HepG2 (cell line): ENCODE measurements at regions not wholly inside any gene's neighbourhood (a gene's known extent, or its start where the extent isn't known, plus 50 kb on each side); places are given as distances from the start of the nearest gene placed in this dataset.
A peak's percentile ranks its signal among the peaks of the same experiment; 100 is the strongest.

ENCODE experiments used
- ATAC-seq: fragments of 200-7000 bp; cut with Tn5 transposase; 3 replicates; pipeline ENCODE4 v1.9.1; 2020; ENCODE audit warnings: mild to moderate bottlenecking, moderate library complexity
- BruUV-seq: library from RNA; stranded (reverse); fragments of 400-500 nt; replicated peaks from 2 replicates; lab custom pipeline; 2021; lab: Mats Ljungman, UMichigan
- CTCF ChIA-PET: fragments of 300-600 bp; formaldehyde crosslinking; extraction: SDS; loops from one replicate; lab custom pipeline; 2021; ENCODE audit warnings: low total read pairs, inconsistent platforms, low intra/inter-chr PET ratio; lab: Yijun Ruan, JAX
- POLR2A ChIA-PET: fragments of 350-600 bp; sonication (Branson Sonifier 250); formaldehyde crosslinking; loops from one replicate; lab custom pipeline; 2020; ENCODE audit warnings: antibody characterized with exemption, inconsistent platforms; lab: Yijun Ruan, JAX
- DNase-seq: peaks from one replicate; pipeline ENCODE4 v3.0.0-alpha.2; 2015; ENCODE audit warnings: low spot score
- FAIRE-seq: peaks from 3 replicates; lab custom pipeline; 2011; peaks lifted over from hg19 to GRCh38; lab: Jason Lieb, UNC
- H2AFZ ChIP-seq: one replicate; pipeline ENCODE4 v1.6.1; 2011; ENCODE audit warnings: low read length, inconsistent platforms
- H3K27ac ChIP-seq: fragments of 300-600 bp; 3 replicates; pipeline ENCODE4 v1.8.0; 2011; ENCODE audit warnings: mixed run types, mild to moderate bottlenecking, mixed read lengths, low read length, inconsistent platforms; ENCODE audit not compliant: insufficient read depth; ENCODE audit errors: extremely low read length
- H3K27me3 ChIP-seq, 2 experiments: fragments of 200-600 bp in 1 of 2; 2 replicates in 1 of 2; 3 replicates in 1 of 2; pipeline versions ENCODE4 v1.6.0 to v1.8.0; 2011; ENCODE audit warnings: low read length in 2 of 2, mild to moderate bottlenecking in 2 of 2, moderate library complexity in 2 of 2, inconsistent platforms in 1 of 2; ENCODE audit not compliant: insufficient read depth in 2 of 2, control insufficient read depth in 1 of 2
- H3K36me3 ChIP-seq, 2 experiments: fragments of 200-600 bp in 1 of 2; replicated peaks in 1 of 2; 2 replicates in 1 of 2; 3 replicates in 1 of 2; pipeline versions ENCODE4 v1.5.1 to v1.8.0; 2011; ENCODE audit warnings: low read length in 2 of 2, inconsistent platforms in 1 of 2; ENCODE audit not compliant: insufficient read depth in 2 of 2, control insufficient read depth in 1 of 2
- H3K4me1 ChIP-seq: 2 replicates; pipeline ENCODE4 v1.5.1; 2012; ENCODE audit warnings: low read length, inconsistent platforms; ENCODE audit not compliant: insufficient read depth
- H3K4me2 ChIP-seq: 2 replicates; pipeline ENCODE4 v1.6.0; 2011; ENCODE audit warnings: low read depth, low read length, inconsistent platforms
- H3K4me3 ChIP-seq, 3 experiments: fragments of 200-600 bp in 1 of 3; sonication (generic), shearing (Covaris generic) in 1 of 3; replicated peaks in 1 of 3; 2 replicates each; pipeline ENCODE4 v1.5.1; 2011 to 2016; ENCODE audit warnings: low read length in 3 of 3, inconsistent platforms in 2 of 3, low read depth in 2 of 3, mild to moderate bottlenecking in 2 of 3, control low read depth in 1 of 3, mixed read lengths in 1 of 3; ENCODE audit not compliant: insufficient read depth in 1 of 3
- H3K79me2 ChIP-seq: one replicate; pipeline ENCODE4 v1.6.1; 2011; ENCODE audit warnings: low read length, inconsistent platforms; ENCODE audit not compliant: insufficient read depth
- H3K9ac ChIP-seq: 2 replicates; pipeline ENCODE4 v1.6.0; 2011; ENCODE audit warnings: mild to moderate bottlenecking, low read depth, low read length, inconsistent platforms; ENCODE audit not compliant: insufficient read depth
- H3K9me3 ChIP-seq: 2 replicates; pipeline ENCODE4 v1.5.1; 2012; ENCODE audit warnings: mild to moderate bottlenecking, low read length
- H4K20me1 ChIP-seq: 2 replicates; pipeline ENCODE4 v1.6.0; 2011; ENCODE audit warnings: inconsistent platforms, mild to moderate bottlenecking, low read length, moderate library complexity; ENCODE audit not compliant: insufficient read depth
- FIP1L1 ChIP-seq: fragments of 200-400 bp; formaldehyde crosslinking; IDR thresholded peaks from 2 replicates; pipeline ENCODE4 v1.6.1; 2018; ENCODE audit warnings: low read depth, mild to moderate bottlenecking, low read length, moderate library complexity, borderline replicate concordance; ENCODE audit not compliant: insufficient read depth
- SP140L ChIP-seq: sonication (generic); formaldehyde crosslinking; IDR thresholded peaks from 2 replicates; pipeline ENCODE4 v1.4.0; 2020; ENCODE audit warnings: missing genetic modification reagents, borderline replicate concordance
- ZNF263 ChIP-seq: sonication (generic); formaldehyde crosslinking; IDR thresholded peaks from 2 replicates; pipeline ENCODE4 v1.4.0; 2020; ENCODE audit warnings: missing genetic modification reagents
- ZNF547 ChIP-seq: sonication (generic); formaldehyde crosslinking; IDR thresholded peaks from 2 replicates; pipeline ENCODE4 v1.5.1; 2020; ENCODE audit warnings: mild to moderate bottlenecking, missing genetic modification reagents
- WGBS: methylation state at CpG from one replicate; pipeline ENCODE4 v1.1.6; 2017; ENCODE audit warnings: low lambda C conversion rate; 5-methylcytosine and 5-hydroxymethylcytosine counted together
- in situ Hi-C: cut with HindIII; loops from 2 replicates; pipeline ENCODE4 v1.10.0; 2017; ENCODE audit warnings: low pct_unique_long_range_greater_than_20kb; ENCODE audit not compliant: extremely low pct_ligation_motif_present
- intact Hi-C: fragments of 100-400 bp; cut with micrococcal nuclease; formaldehyde crosslinking; loops from one replicate; pipeline ENCODE4 v1.10.0; 2022; ENCODE audit not compliant: unreplicated experiment
- TF ChIP-seq, protein P1 (sequence below): fragments of 450-650 bp; IDR thresholded peaks from 2 replicates; pipeline ENCODE4 v1.6.1; 2016
- TF ChIP-seq, protein P2 (sequence below): sonication (generic); formaldehyde crosslinking; IDR thresholded peaks from 2 replicates; pipeline ENCODE4 v1.5.0; 2020; ENCODE audit warnings: missing genetic modification reagents

DNA sequence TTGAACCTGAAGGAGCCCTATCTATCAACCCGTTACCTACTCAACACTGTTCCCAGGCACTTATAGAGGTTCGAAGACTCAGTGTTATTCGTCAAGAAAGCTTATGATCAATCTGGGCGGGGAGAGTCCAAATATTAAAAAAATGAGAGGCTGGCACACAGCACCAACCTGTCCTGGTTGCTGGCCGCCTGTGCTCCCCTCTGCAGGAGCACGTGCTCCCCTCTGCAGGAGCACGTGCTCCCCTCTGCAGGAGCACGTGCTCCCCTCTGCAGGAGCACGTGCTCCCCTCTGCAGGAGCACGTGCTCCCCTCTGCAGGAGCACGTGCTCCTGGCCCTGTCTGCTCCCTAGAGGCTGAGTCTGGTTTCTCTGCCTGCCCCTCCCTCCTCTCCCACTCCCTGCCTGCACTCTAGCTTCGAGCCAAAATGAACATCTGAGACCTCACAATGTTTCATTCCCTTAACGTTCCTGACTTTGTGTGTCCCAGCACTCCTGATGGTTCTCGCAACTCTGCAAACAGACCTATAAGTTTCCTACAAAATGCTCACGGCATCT is 614.0 kb upstream of the ID2 start:
- Histone ChIP-seq H3K9me3 (no peaks in the 10 kb centered on the region), H3K4me3 (no peak overlapping the region), H3K9ac (no peak overlapping the region), H3K36me3 (no peaks in the 10 kb centered on the region), H4K20me1 (no peaks in the 10 kb centered on the region), H3K27me3 (no peaks in the 10 kb centered on the region), H3K4me1 (no peaks in the 10 kb centered on the region), H3K27ac (no peak overlapping the region), H3K4me2 (no peak overlapping the region), H2AFZ (no peak overlapping the region)
- in situ Hi-C loops (no loop called here), intact Hi-C loops (no loop called here)
- no peak for FAIRE-seq
- no TSS peak for BruUV-seq
- DNase-seq = no peak
- CTCF ChIA-PET = no interaction called here
- TF ChIP-seq, protein P1, sequence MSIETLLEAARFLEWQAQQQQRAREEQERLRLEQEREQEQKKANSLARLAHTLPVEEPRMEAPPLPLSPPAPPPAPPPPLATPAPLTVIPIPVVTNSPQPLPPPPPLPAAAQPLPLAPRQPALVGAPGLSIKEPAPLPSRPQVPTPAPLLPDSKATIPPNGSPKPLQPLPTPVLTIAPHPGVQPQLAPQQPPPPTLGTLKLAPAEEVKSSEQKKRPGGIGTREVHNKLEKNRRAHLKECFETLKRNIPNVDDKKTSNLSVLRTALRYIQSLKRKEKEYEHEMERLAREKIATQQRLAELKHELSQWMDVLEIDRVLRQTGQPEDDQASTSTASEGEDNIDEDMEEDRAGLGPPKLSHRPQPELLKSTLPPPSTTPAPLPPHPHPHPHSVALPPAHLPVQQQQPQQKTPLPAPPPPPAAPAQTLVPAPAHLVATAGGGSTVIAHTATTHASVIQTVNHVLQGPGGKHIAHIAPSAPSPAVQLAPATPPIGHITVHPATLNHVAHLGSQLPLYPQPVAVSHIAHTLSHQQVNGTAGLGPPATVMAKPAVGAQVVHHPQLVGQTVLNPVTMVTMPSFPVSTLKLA = peak; percentile 82
- peak; percentile 93 for TF ChIP-seq ZNF263
- TF ChIP-seq, protein P2, sequence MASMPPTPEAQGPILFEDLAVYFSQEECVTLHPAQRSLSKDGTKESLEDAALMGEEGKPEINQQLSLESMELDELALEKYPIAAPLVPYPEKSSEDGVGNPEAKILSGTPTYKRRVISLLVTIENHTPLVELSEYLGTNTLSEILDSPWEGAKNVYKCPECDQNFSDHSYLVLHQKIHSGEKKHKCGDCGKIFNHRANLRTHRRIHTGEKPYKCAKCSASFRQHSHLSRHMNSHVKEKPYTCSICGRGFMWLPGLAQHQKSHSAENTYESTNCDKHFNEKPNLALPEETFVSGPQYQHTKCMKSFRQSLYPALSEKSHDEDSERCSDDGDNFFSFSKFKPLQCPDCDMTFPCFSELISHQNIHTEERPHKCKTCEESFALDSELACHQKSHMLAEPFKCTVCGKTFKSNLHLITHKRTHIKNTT (CRISPR knock-in tag) = no peak
- no peak for TF ChIP-seq FIP1L1
- no peak for TF ChIP-seq SP140L (CRISPR knock-in tag)
- no peak for TF ChIP-seq ZNF547 (CRISPR knock-in tag)
- TF ChIP-seq, all 625 proteins: peak for 2
- H3K79me2 ChIP-seq = no peaks in the 10 kb centered on the region
- no peak; the same call in 2 of the 3 replicates for ATAC-seq
- 84% methylated on average over 14 of the region's 15 CpGs for WGBS
- POLR2A ChIA-PET = interaction anchor here (0.9 kb wide), 1 partner anchor 58 kb away, joined by 3 read pairs; no protein-coding TSS in a partner anchor
